ENCODE measurements at regions not wholly inside any gene's neighbourhood (a gene's known extent, or its start where the extent isn't known, plus 50 kb on each side); places are given as distances from the start of the nearest gene placed in this dataset.

GRCh38 chr5:61910771-61911170 is 395.2 kb upstream of the KIF2A start:
- TF ChIP-seq JUND (IDR thresholded peaks at IDR 0.05) = no peak
- TF ChIP-seq ZBTB33 (IDR thresholded peaks at IDR 0.05) = no peak
- no peak for TF ChIP-seq CTCF (IDR thresholded peaks at IDR 0.05; ENCODE audit: low read depth, low read length, missing input control)
- TF ChIP-seq RAD21 (IDR thresholded peaks at IDR 0.05) = no peak
- TF ChIP-seq FOXA2 (IDR thresholded peaks at IDR 0.05) = no peak
- no peak for TF ChIP-seq TAF1 (conservative IDR thresholded peaks at IDR 0.05)
- TF ChIP-seq MAX (IDR thresholded peaks at IDR 0.05) = no peak
- TF ChIP-seq EGR1 (IDR thresholded peaks at IDR 0.05; ENCODE audit: low read depth in 2 of 2) = no peak
- no peak for TF ChIP-seq SP1 (IDR thresholded peaks at IDR 0.05)
- no peak for TF ChIP-seq ATF3 (IDR thresholded peaks at IDR 0.05)
